ENCODE measurements at regions not wholly inside any gene's neighbourhood (a gene's known extent, or its start where the extent isn't known, plus 50 kb on each side); places are given as distances from the start of the nearest gene placed in this dataset.
A peak's percentile ranks its signal among the peaks of the same experiment; 100 is the strongest.

DNA sequence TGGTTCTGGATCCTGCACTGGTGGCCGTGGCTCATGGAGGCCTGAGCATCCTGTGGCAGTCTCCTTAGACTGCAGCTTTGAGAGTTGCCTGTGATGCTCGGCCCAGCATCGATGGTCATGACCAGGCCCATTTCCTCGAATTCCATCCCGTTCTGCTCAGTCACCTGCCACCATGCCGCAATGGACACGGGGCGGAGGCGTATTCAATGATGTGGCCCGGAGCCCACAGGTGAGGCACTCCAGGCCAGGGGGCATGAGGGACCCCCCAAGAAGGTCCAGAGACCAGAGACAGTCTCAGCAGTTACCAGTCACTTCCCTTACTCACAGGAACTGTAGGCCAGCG lies 53.6 kb downstream of the SHANK2 start:
- DNase-seq: no peak
- intact Hi-C loops (cut with DNase I): no loop called here
- no peaks in the 10 kb centered on the region for H3K27me3 ChIP-seq
- H3K4me1 ChIP-seq: peaks cover 8% of the 10 kb centered on the region
- TF ChIP-seq CTCF (IDR thresholded peaks at IDR 0.05): no peak
- H3K9me3 ChIP-seq: no peaks in the 10 kb centered on the region
- no peak overlapping the region for H3K27ac ChIP-seq
- H3K9ac ChIP-seq (ENCODE audit: low read depth in 2 of 2, low read length in 2 of 2): no peak overlapping the region
- H3K4me3 ChIP-seq: no peak overlapping the region
- H3K36me3 ChIP-seq: no peaks in the 10 kb centered on the region

DNA sequence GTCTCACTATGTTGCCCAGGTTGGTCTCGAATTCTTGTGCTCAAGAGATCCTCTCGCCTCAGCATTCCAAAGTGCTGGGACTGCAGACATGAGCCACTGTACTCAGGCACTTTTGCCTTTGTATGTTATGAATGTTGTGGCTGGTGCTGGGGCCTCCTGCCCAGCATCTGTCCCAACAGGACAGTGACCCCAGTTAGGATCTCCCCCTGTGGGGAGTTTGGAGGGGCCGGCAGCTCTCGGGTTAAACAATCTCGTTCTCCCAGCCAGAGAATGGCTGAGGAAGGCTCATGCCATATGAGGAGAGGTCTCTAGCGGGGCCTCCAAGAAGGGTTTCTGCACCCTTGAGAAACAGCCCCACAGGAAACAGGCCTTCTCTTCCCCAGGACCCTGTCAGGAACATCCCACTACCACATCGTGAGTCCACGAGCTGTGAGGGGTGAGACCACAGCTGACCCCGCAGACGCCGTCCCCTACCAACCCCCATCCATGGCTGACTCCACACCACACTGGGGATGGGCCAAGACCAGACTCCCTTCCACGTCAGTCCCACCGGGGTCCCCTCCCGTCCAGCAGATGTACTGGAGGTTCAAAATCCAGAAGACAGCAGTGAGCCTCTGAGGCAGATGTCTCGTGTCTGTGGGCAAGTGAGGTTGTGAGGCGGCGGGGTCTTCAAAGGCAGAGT lies 54.1 kb downstream of the SHANK2 start:
- peaks cover 8% of the 10 kb centered on the region for H3K4me1 ChIP-seq
- no peak for TF ChIP-seq CTCF (IDR thresholded peaks at IDR 0.05)

DNA sequence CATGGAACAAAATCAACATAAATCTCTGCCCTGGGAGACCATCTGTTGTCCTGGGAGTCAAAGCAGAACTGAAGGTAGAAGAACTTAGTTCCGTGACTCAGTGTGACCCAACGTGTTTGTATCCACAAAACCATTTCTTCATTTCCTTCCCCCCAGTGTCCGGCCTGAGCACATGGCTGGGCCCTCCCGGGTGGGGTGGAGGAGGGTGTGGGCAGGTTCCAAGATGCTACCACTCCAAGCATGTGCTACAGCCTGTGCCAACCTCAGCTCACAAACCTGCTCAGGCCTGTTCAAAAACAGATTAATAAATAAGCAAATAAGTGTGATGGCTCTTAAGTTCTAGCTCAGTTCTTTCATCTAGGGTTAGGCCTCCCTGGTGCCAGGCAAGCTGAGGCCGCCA lies 55.3 kb downstream of the SHANK2 start:
- DNase-seq: no peak
- intact Hi-C loops (cut with DNase I): no loop called here
- Histone ChIP-seq H3K9me3 (no peaks in the 10 kb centered on the region), H3K36me3 (no peaks in the 10 kb centered on the region), H3K4me1 (peaks cover 11% of the 10 kb centered on the region), H3K4me3 (no peak overlapping the region), H3K9ac (ENCODE audit: low read depth in 2 of 2, low read length in 2 of 2) (no peak overlapping the region), H3K27ac (no peak overlapping the region), H3K27me3 (no peaks in the 10 kb centered on the region)
- TF ChIP-seq CTCF (IDR thresholded peaks at IDR 0.05): no peak

More for the DNA sequence above, 54.1 kb downstream of the SHANK2 start:
- Histone ChIP-seq H3K27me3 (no peaks in the 10 kb centered on the region), H3K9ac (ENCODE audit: low read depth in 2 of 2, low read length in 2 of 2) (no peak overlapping the region), H3K36me3 (no peaks in the 10 kb centered on the region), H3K4me3 (no peak overlapping the region), H3K27ac (no peak overlapping the region), H3K9me3 (no peaks in the 10 kb centered on the region)
- DNase-seq: no peak
- intact Hi-C loops (cut with DNase I): no loop called here

DNA sequence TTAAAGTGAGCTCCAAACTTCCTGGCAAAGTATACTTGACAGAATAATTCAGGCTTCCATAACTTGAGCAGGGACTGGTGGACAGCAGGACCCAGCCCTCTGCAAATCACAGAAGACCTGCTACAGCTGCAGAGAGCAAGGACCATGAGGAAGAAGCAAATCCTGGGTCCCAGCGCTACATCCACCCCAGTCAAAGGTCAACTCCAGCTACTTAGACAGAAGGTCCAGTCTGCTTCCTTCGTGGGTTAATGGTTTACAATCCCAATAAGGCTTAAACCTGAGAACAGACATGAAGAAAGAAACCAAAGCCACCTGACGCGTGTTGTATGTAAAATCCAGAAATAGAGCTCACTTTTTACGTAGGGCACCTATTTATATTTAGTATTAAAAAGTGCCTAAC lies 57.7 kb downstream of the SHANK2 start:
- Histone ChIP-seq H3K27me3 (no peaks in the 10 kb centered on the region), H3K27ac (no peak overlapping the region), H3K9me3 (no peaks in the 10 kb centered on the region), H3K36me3 (no peaks in the 10 kb centered on the region), H3K4me1 (peaks cover 11% of the 10 kb centered on the region), H3K4me3 (no peak overlapping the region), H3K9ac (ENCODE audit: low read depth in 2 of 2, low read length in 2 of 2) (no peak overlapping the region)
- intact Hi-C loops (cut with DNase I): no loop called here
- no peak for TF ChIP-seq CTCF (IDR thresholded peaks at IDR 0.05)
- DNase-seq: peak; percentile 40

DNA sequence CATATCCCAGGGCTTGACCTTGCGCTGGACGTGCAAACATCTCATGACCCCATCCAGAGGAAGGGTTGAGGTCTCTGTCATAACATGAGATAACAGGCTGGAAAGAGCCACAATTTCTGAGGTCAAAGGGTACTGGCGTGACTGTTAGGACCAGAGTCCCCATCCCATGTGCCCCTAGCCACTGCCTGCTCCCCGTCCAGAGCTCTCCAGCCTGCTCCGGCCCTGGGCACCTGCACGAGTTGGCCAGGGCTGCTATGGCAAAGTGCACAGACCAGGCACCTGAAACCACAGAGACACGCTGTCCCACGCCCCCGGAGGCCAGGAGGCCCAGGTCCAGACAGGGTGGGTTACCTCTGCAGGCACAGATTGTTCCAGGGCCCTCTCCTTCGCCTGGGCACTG lies 58.9 kb downstream of the SHANK2 start:
- Histone ChIP-seq H3K4me3 (no peak overlapping the region), H3K4me1 (peaks cover 11% of the 10 kb centered on the region), H3K27me3 (no peaks in the 10 kb centered on the region), H3K27ac (no peak overlapping the region), H3K9me3 (no peaks in the 10 kb centered on the region), H3K36me3 (no peaks in the 10 kb centered on the region), H3K9ac (ENCODE audit: low read depth in 2 of 2, low read length in 2 of 2) (no peak overlapping the region)
- no peak for TF ChIP-seq CTCF (IDR thresholded peaks at IDR 0.05)
- intact Hi-C loops (cut with DNase I): no loop called here
- DNase-seq: no peak

All from colonic mucosa (tissue), 4 donors.